ENCODE measurements at regions not wholly inside any gene's neighbourhood (a gene's known extent, or its start where the extent isn't known, plus 50 kb on each side); places are given as distances from the start of the nearest gene placed in this dataset.
"Not testable (repeated sequence)": the region's sequence is repeated elsewhere in the genome, so short reads cannot be mapped to it uniquely, and the experiment has no call there.

- no peak for TF ChIP-seq FOSL1 (IDR thresholded peaks at IDR 0.05; ENCODE audit: insufficient read depth, low read depth, low read length)
- TF ChIP-seq CEBPB (IDR thresholded peaks at IDR 0.05; ENCODE audit: low read depth, low read length) = no peak
- TF ChIP-seq CHD1 (IDR thresholded peaks at IDR 0.05; ENCODE audit: low read depth, low read length) = no peak
Observed at GRCh38 chr9:752681-753200, 88.8 kb upstream of the DMRT1 start (continued).

- H3K18ac ChIP-seq (ENCODE audit: extremely low read depth, low read length); H3K14ac ChIP-seq (ENCODE audit: insufficient read length); H3K79me2 ChIP-seq (ENCODE audit: control insufficient read depth in 1 of 2, insufficient read depth in 2 of 2, low read length in 2 of 2); H3K4me3 ChIP-seq (ENCODE audit: extremely low read depth in 1 of 4, insufficient read depth in 2 of 4, low read depth in 3 of 4, low read length in 4 of 4); H2AFZ ChIP-seq (ENCODE audit: low read length); H2BK15ac ChIP-seq (ENCODE audit: low read length); H3K4ac ChIP-seq (replicated peaks; ENCODE audit: insufficient read length, low read depth, low read length); H4K20me1 ChIP-seq (replicated peaks in 1 of 2; ENCODE audit: control insufficient read depth in 1 of 2, insufficient read depth in 2 of 2, low read length in 2 of 2); H2BK20ac ChIP-seq (ENCODE audit: low read length); POLR2A ChIA-PET (ENCODE audit: partially characterized antibody); H4K8ac ChIP-seq (ENCODE audit: extremely low read depth, insufficient read depth, low read length); H3K23ac ChIP-seq (ENCODE audit: insufficient read length); H4K91ac ChIP-seq (replicated peaks; ENCODE audit: insufficient read length, low read length); H4K5ac ChIP-seq (ENCODE audit: insufficient read length, low read depth, low read length); H3K4me1 ChIP-seq (replicated peaks in 1 of 4; ENCODE audit: control insufficient read depth in 3 of 4, insufficient read depth in 4 of 4, low read length in 3 of 4); H3K27ac ChIP-seq (ENCODE audit: low read depth, low read length); H3K4me2 ChIP-seq (ENCODE audit: insufficient read depth in 1 of 2, low read depth in 2 of 2, low read length in 2 of 2); H3K79me1 ChIP-seq (ENCODE audit: low read depth, low read length); H3K23me2 ChIP-seq (ENCODE audit: low read depth, low read length); H2BK5ac ChIP-seq (ENCODE audit: low read depth, low read length); H2BK12ac ChIP-seq (ENCODE audit: low read depth, low read length); H3K36me3 ChIP-seq (ENCODE audit: control insufficient read depth in 2 of 4, insufficient read depth in 4 of 4, low read length in 3 of 4); H2AK5ac ChIP-seq (ENCODE audit: low read depth, low read length); H3K27me3 ChIP-seq (replicated peaks in 1 of 4; ENCODE audit: control insufficient read depth in 3 of 4, extremely low read depth in 1 of 4, insufficient read depth in 3 of 4, low read length in 3 of 4); H3K9me3 ChIP-seq (ENCODE audit: insufficient read depth in 2 of 2, low read depth in 1 of 2, low read length in 1 of 2); H2BK120ac ChIP-seq (replicated peaks; ENCODE audit: low read depth, low read length); H3K56ac ChIP-seq (replicated peaks; ENCODE audit: insufficient read length, low read depth, low read length); FAIRE-seq; H3K9ac ChIP-seq (replicated peaks in 1 of 4; ENCODE audit: extremely low read depth in 1 of 4, low read depth in 3 of 4, low read length in 3 of 4): not testable (repeated sequence)
- WGBS, 2 experiments (ENCODE audit: extremely low coverage in 1 of 2, insufficient coverage in 1 of 2, insufficient read length in 1 of 2, insufficient replicate concordance in 2 of 2, low coverage in 1 of 2, low lambda C conversion rate in 2 of 2, missing lambda C conversion rate in 1 of 2) = 95% methylated on average over 9 of the region's 9 CpGs; no CpG with 5 or more reads in 1 of the 2 experiments
- CTCF ChIA-PET (ENCODE audit: partially characterized antibody) = interaction anchor here (15.3 kb wide), 1 partner anchor 138 kb away, joined by 195 read pairs; no protein-coding TSS in a partner anchor
- peak in 1 of 2 experiments; percentile 24 for DNase-seq (ENCODE audit: low read depth in 1 of 2, low spot score in 2 of 2)
Observed at GRCh38 chr9:753734-754133, 87.8 kb upstream of the DMRT1 start.

All from H1 (cell line).